ENCODE measurements at regions not wholly inside any gene's neighbourhood (a gene's known extent, or its start where the extent isn't known, plus 50 kb on each side); places are given as distances from the start of the nearest gene placed in this dataset.

- no peak for TF ChIP-seq CTCF (IDR thresholded peaks at IDR 0.05; ENCODE audit: low read length, missing control alignments)
- H3K4me3 ChIP-seq (replicated peaks; ENCODE audit: low read depth, low read length), result no peak overlapping the region
- no peak for DNase-seq (ENCODE audit: low read depth)
Measured at GRCh38 chr13:26949701-26950502, 189.3 kb upstream of the GPR12 start.

GRCh38 chr13:26948353-26948752 is 187.8 kb upstream of the GPR12 start:
- TF ChIP-seq CTCF (IDR thresholded peaks at IDR 0.05; ENCODE audit: low read length, missing control alignments), result no peak
- no peak overlapping the region for H3K4me3 ChIP-seq (replicated peaks; ENCODE audit: low read depth, low read length)
- no peak for DNase-seq (ENCODE audit: low read depth)

- peak; percentile 91 for TF ChIP-seq CTCF (IDR thresholded peaks at IDR 0.05; ENCODE audit: low read length, missing control alignments)
- H3K4me3 ChIP-seq (replicated peaks; ENCODE audit: low read depth, low read length), result no peak overlapping the region
- DNase-seq (ENCODE audit: low read depth), result peak; percentile 83
Measured at GRCh38 chr13:26946684-26947343, 186.2 kb upstream of the GPR12 start.

- no peak for DNase-seq (ENCODE audit: low read depth)
- TF ChIP-seq CTCF (IDR thresholded peaks at IDR 0.05; ENCODE audit: low read length, missing control alignments), result no peak
- H3K4me3 ChIP-seq (replicated peaks; ENCODE audit: low read depth, low read length), result no peak overlapping the region
Measured at GRCh38 chr13:26943748-26944147, 183.2 kb upstream of the GPR12 start.

- TF ChIP-seq CTCF (IDR thresholded peaks at IDR 0.05; ENCODE audit: low read length, missing control alignments), result no peak
- H3K4me3 ChIP-seq (replicated peaks; ENCODE audit: low read depth, low read length), result no peak overlapping the region
Measured at GRCh38 chr13:26942184-26942583, 181.6 kb upstream of the GPR12 start.

GRCh38 chr13:26941345-26942174 is 181.0 kb upstream of the GPR12 start:
- DNase-seq (ENCODE audit: low read depth), result peak; percentile 46
- no peak for TF ChIP-seq CTCF (IDR thresholded peaks at IDR 0.05; ENCODE audit: low read length, missing control alignments)
- H3K4me3 ChIP-seq (replicated peaks; ENCODE audit: low read depth, low read length), result no peak overlapping the region

More at GRCh38 chr13:26942184-26942583, 181.6 kb upstream of the GPR12 start:
- no peak for DNase-seq (ENCODE audit: low read depth)

Measured in fibroblast of pulmonary artery (primary cell).